ENCODE measurements at regions not wholly inside any gene's neighbourhood (a gene's known extent, or its start where the extent isn't known, plus 50 kb on each side); places are given as distances from the start of the nearest gene placed in this dataset.

DNA sequence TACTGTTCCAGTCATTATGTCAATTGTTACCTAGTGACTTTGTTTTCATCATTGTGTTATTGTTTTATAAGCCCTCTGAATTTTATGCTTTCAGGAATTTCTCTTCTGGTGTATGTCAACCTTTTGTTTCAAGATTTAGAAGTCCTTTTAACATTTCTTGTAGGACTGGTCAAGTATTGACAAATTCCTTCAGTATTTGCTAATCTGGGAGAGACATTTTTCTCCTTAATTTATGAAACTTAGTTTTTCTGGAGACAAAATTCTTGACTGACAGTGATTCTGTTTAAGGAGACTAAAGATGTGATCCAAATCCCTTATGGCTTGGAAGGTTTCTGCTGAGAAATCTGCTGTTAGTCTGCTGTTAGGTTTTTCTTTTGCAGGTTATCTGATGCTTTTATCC lies 84.9 kb upstream of the NT5C1B start:
- no peak for ATAC-seq
- no peaks in the 10 kb centered on the region for H3K9me3 ChIP-seq (ENCODE audit: control insufficient read depth, low read length)
- no peak overlapping the region for H3K27ac ChIP-seq (ENCODE audit: low read length)
- H3K4me3 ChIP-seq (ENCODE audit: low read length) = no peak overlapping the region
- intact Hi-C loops (cut with DNase I) = no loop called here
- no peak for DNase-seq
- H3K4me1 ChIP-seq (ENCODE audit: control insufficient read depth, insufficient read depth, low read length) = no peaks in the 10 kb centered on the region
- H3K27me3 ChIP-seq (ENCODE audit: control insufficient read depth, insufficient read depth) = no peaks in the 10 kb centered on the region

DNA sequence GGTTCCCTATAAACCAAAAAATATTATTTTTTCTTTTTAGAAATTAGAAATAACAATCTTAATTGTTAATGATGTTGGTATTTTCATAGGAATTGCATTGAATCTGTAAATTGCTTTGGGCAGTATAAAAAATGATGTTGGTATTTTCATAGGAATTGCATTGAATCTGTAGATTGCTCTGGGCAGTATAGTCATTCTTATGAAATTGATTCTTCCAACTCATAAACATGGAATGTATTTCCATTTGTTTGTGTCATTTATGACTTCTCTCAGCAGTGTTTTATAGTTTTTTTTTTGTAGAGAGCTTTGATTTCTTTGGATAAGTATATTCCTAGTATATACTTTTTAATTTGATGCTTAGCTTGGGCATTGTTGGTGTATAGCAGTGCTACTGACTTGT lies 82.0 kb upstream of the NT5C1B start:
- no peak for DNase-seq
- Histone ChIP-seq H3K27me3 (ENCODE audit: control insufficient read depth, insufficient read depth) (no peaks in the 10 kb centered on the region), H3K4me1 (ENCODE audit: control insufficient read depth, insufficient read depth, low read length) (no peaks in the 10 kb centered on the region), H3K4me3 (ENCODE audit: low read length) (no peak overlapping the region), H3K27ac (ENCODE audit: low read length) (no peak overlapping the region), H3K9me3 (ENCODE audit: control insufficient read depth, low read length) (no peaks in the 10 kb centered on the region)
- intact Hi-C loops (cut with DNase I) = no loop called here
- ATAC-seq = no peak

DNA sequence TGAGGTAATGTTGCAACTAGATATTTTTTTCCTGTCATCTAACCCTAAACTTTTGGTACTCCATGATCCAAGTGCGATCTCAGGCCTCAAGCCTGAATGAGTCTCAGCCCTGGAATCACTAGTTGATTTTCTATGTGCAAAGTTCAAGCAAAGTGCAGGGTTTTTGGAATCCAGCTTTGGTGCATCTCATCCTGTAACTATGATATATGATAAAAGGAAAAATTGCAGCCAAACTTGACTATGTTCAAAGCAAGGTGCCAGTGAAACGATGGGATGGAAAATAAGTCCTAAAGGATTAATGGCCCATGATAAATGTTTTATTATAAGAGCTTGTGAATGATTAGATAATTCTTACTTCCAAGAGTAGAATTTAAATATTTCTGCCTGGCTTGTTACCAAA lies 78.9 kb upstream of the NT5C1B start:
- DNase-seq = no peak
- Histone ChIP-seq H3K4me3 (ENCODE audit: low read length) (no peak overlapping the region), H3K4me1 (ENCODE audit: control insufficient read depth, insufficient read depth, low read length) (no peaks in the 10 kb centered on the region), H3K27me3 (ENCODE audit: control insufficient read depth, insufficient read depth) (no peaks in the 10 kb centered on the region), H3K9me3 (ENCODE audit: control insufficient read depth, low read length) (no peaks in the 10 kb centered on the region), H3K27ac (ENCODE audit: low read length) (no peak overlapping the region)
- 51% methylated on average over 2 of the region's 2 CpGs for WGBS
- intact Hi-C loops (cut with DNase I) = no loop called here
- no peak for ATAC-seq

DNA sequence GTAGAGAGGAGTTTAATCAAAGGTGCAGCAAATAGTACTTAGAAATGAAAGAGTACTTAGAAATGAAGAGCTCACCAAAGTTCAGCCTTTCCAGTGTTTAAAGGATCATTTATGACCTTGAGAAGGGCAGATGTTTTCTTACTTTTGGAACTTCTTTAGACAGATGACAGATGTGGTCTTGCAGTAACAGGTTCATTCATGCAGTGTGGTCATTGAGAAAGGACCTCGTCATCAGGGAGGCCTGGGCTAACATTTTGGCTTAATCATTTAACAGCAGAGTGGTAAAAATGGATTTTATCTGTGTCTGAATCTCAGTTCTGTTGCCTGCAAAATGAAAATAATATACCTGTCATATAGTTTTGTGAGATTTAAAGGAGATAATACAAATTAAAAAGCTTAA lies 75.1 kb upstream of the NT5C1B start:
- 89% methylated on average over 1 of the region's 1 CpG for WGBS
- DNase-seq = no peak
- no peaks in the 10 kb centered on the region for H3K4me1 ChIP-seq (ENCODE audit: control insufficient read depth, insufficient read depth, low read length)
- H3K27me3 ChIP-seq (ENCODE audit: control insufficient read depth, insufficient read depth) = no peaks in the 10 kb centered on the region
- H3K4me3 ChIP-seq (ENCODE audit: low read length) = no peak overlapping the region
- no peaks in the 10 kb centered on the region for H3K9me3 ChIP-seq (ENCODE audit: control insufficient read depth, low read length)
- intact Hi-C loops (cut with DNase I) = no loop called here
- no peak overlapping the region for H3K27ac ChIP-seq (ENCODE audit: low read length)
- ATAC-seq = no peak

DNA sequence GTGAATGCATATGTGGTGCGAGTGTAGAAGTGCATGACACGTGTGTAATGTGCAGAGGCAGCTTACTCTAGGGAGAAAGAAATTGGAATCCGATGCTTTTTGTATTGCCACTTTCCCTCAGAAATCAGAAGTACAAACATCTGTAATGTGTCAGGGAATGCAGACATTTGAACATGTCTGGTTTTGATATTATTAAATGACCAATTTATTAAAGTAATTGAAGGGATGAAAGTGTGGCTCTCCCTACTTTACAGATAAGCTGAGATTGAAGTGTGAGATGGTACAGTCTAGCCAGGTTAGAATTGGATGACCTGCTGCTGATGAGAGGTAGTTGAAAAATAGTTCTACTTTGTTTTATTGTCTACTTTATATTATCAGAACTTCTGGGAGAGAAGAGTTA lies 74.5 kb upstream of the NT5C1B start:
- 62% methylated on average over 3 of the region's 3 CpGs for WGBS
- Histone ChIP-seq H3K27me3 (ENCODE audit: control insufficient read depth, insufficient read depth) (no peaks in the 10 kb centered on the region), H3K4me3 (ENCODE audit: low read length) (no peak overlapping the region), H3K9me3 (ENCODE audit: control insufficient read depth, low read length) (no peaks in the 10 kb centered on the region), H3K4me1 (ENCODE audit: control insufficient read depth, insufficient read depth, low read length) (no peaks in the 10 kb centered on the region), H3K27ac (ENCODE audit: low read length) (no peak overlapping the region)
- no peak for ATAC-seq
- intact Hi-C loops (cut with DNase I) = no loop called here
- no peak for DNase-seq

DNA sequence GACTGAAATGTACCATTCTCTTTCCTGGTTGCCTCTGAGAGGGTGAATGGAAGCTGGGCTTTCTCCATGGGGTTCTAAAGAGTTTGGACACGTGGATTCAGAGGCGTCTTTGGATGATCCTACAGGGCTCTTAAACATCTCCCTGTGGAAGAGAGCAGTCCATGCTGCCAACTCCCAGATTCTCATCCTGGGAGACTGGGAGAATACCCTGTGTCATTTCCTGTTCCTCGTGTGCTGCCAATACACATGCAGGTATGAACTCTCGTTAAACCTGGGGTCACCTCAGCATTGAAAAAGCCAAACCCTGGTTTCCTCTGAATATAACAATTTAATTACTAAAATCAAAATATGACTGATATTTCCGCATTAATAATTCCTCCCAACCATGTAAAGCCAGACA lies 73.3 kb upstream of the NT5C1B start:
- no peak for ATAC-seq
- WGBS = 84% methylated on average over 5 of the region's 5 CpGs

DNA sequence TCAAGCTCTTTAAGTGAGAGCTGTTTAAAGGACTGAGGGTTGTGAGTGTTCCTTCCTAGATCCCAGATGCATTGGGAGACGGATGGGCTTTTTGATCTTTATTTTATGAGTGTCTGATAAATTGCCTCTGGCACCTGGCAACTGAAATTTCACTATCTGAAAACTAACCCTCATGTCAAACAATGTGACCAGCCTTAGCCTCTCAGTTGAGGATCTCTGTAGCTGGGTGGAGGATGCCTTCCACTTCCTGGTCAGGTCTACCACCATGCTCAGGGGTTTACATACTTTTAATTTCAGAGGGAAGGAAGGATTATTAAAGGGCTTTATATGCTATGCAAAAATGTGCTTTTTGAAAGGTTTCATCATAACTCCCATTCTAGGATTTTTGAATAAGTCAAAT lies 70.5 kb upstream of the NT5C1B start:
- intact Hi-C loops (cut with DNase I) = no loop called here
- ATAC-seq (no peak), DNase-seq (no peak)
- Histone ChIP-seq H3K9me3 (ENCODE audit: control insufficient read depth, low read length) (no peaks in the 10 kb centered on the region), H3K4me1 (ENCODE audit: control insufficient read depth, insufficient read depth, low read length) (no peaks in the 10 kb centered on the region), H3K27me3 (ENCODE audit: control insufficient read depth, insufficient read depth) (no peaks in the 10 kb centered on the region), H3K27ac (ENCODE audit: low read length) (no peak overlapping the region), H3K4me3 (ENCODE audit: low read length) (no peak overlapping the region)
- 79% methylated on average over 1 of the region's 1 CpG for WGBS

More for the DNA sequence above, 73.3 kb upstream of the NT5C1B start:
- Histone ChIP-seq H3K4me3 (ENCODE audit: low read length) (no peak overlapping the region), H3K27ac (ENCODE audit: low read length) (no peak overlapping the region), H3K9me3 (ENCODE audit: control insufficient read depth, low read length) (no peaks in the 10 kb centered on the region), H3K4me1 (ENCODE audit: control insufficient read depth, insufficient read depth, low read length) (no peaks in the 10 kb centered on the region), H3K27me3 (ENCODE audit: control insufficient read depth, insufficient read depth) (no peaks in the 10 kb centered on the region)
- no peak for DNase-seq
- intact Hi-C loops (cut with DNase I) = no loop called here

DNA sequence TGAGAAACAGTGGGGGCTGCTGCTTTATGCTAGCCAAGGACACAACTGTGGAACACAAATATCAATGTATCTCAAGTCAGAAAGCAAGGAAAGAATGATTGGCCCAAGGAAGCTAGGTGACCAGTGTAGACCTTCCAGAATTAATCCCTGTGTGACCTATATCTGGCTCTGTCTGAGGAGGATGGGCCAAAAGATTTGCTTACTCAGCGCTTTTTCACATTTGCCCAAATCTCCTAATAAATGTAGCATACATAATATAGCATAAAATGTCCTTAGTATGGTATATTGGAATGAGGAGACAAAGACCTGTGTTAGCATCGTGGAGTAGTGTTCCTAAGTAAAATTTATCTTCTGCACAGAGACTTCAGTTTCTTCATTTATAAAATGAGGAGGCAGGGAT lies 66.7 kb upstream of the NT5C1B start:
- Histone ChIP-seq H3K4me3 (ENCODE audit: low read length) (no peak overlapping the region), H3K9me3 (ENCODE audit: control insufficient read depth, low read length) (no peaks in the 10 kb centered on the region), H3K27ac (ENCODE audit: low read length) (no peak overlapping the region), H3K27me3 (ENCODE audit: control insufficient read depth, insufficient read depth) (no peaks in the 10 kb centered on the region), H3K4me1 (ENCODE audit: control insufficient read depth, insufficient read depth, low read length) (no peaks in the 10 kb centered on the region)
- intact Hi-C loops (cut with DNase I) = no loop called here
- ATAC-seq (no peak), DNase-seq (no peak)
- WGBS = 69% methylated on average over 2 of the region's 2 CpGs

DNA sequence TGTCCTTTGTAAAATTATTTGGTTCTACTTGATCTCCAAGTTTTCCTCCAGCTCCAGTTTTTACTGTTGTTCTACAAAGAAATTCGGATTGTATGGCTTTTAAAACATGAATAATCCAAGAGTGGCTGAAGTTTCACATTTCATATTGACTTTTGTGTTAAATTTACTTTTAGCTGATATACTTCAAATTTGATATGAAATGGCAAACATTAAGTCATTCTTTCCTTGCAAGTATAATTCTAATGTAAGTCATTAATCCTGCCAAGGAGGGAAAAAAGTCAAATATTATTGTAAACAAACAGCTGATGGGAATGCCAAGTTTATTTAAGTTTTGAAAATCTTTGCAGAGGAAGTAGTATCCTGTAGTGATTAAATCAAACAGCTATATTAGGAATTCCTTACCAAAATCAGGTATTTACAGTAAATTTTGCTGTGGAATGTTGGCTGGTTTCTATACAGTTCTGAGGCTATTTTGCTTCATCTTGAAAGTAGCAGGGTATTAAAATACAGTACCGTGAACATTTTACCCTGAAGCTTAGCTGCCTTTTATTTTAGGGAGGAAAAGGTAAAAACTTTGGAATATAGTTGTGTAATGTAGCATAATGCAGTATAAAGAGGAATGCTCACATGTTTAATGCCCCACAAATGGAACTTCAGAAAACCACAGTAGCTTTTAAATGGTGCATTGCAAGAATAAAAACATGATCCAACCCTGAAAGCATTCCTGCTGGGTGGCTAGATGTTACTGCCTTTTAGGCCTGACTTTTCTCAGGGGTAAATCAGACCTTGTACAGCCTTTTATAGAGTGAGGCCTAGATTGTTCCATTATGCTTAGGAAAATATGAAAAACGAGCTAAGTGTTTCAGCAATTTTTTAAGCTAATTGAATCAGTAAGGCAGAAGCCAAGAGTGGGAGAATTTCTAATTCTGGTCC lies 62.7 kb upstream of the NT5C1B start:
- no peaks in the 10 kb centered on the region for H3K27me3 ChIP-seq (ENCODE audit: control insufficient read depth, insufficient read depth)

DNA sequence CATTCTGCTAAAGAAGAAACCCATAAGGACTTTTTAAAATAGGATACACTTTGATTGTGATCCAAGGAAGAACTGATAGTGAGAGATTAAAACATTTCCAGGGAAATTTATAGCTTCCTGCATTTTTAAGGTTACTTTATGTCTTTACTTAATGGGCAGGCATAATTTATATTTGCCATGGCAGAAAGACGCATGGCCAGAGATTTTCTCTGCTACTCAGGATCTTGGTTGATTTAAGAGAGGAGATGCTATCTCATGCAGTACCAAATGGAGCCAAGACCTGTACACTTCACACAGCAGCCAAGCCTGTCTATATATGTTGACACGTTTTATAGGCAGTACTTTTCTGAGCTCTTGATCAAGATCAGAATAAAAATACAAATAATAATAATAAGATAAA lies 60.9 kb upstream of the NT5C1B start:
- 71% methylated on average over 2 of the region's 2 CpGs for WGBS
- no peaks in the 10 kb centered on the region for H3K4me1 ChIP-seq (ENCODE audit: control insufficient read depth, insufficient read depth, low read length)
- intact Hi-C loops (cut with DNase I) = no loop called here
- no peak overlapping the region for H3K27ac ChIP-seq (ENCODE audit: low read length)
- H3K4me3 ChIP-seq (ENCODE audit: low read length) = no peak overlapping the region
- H3K9me3 ChIP-seq (ENCODE audit: control insufficient read depth, low read length) = no peaks in the 10 kb centered on the region
- no peak for DNase-seq
- no peak for ATAC-seq
- no peaks in the 10 kb centered on the region for H3K27me3 ChIP-seq (ENCODE audit: control insufficient read depth, insufficient read depth)

More for the DNA sequence above, 62.7 kb upstream of the NT5C1B start:
- intact Hi-C loops (cut with DNase I) = no loop called here
- no peak overlapping the region for H3K4me3 ChIP-seq (ENCODE audit: low read length)
- no peaks in the 10 kb centered on the region for H3K9me3 ChIP-seq (ENCODE audit: control insufficient read depth, low read length)
- 57% methylated on average over 3 of the region's 3 CpGs for WGBS
- DNase-seq (no peak), ATAC-seq (no peak)
- no peaks in the 10 kb centered on the region for H3K4me1 ChIP-seq (ENCODE audit: control insufficient read depth, insufficient read depth, low read length)
- no peak overlapping the region for H3K27ac ChIP-seq (ENCODE audit: low read length)

DNA sequence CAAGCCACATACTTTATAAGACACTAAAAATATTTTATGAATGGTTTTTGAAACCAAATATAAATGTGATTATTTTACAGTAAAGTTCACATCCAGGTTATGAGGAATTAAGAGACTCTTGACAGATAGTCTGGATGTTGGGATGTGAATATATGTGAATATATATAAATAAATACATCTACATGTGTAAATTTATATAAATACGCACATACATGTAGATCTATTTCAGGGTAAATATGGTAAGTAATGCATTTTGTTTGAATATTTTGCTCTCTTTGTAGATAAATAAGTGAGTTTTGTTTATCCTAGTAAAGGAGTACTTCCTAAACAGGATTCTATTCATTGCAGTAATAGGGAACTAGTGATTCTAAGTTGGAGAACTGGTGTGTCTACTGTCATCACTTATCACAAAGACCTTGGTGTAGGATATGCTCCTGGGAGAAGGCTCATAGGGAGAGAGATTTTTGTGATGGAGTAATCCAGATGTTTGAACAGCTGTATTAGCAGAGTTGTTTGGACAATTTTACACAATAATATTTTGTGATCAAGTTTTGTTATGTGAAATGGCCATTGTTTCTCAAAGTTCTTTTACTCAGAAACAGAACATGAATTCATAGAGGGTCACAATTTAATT lies 60.2 kb upstream of the NT5C1B start:
- no peaks in the 10 kb centered on the region for H3K27me3 ChIP-seq (ENCODE audit: control insufficient read depth, insufficient read depth)
- intact Hi-C loops (cut with DNase I) = no loop called here

More for the DNA sequence above, 60.2 kb upstream of the NT5C1B start:
- ATAC-seq (no peak), DNase-seq (no peak)
- Histone ChIP-seq H3K4me1 (ENCODE audit: control insufficient read depth, insufficient read depth, low read length) (no peaks in the 10 kb centered on the region), H3K4me3 (ENCODE audit: low read length) (no peak overlapping the region), H3K27ac (ENCODE audit: low read length) (no peak overlapping the region), H3K9me3 (ENCODE audit: control insufficient read depth, low read length) (no peaks in the 10 kb centered on the region)
- 99% methylated on average over 1 of the region's 1 CpG for WGBS

Data from right cardiac atrium (tissue), 5 donors.